GM19395 (cell line): ENCODE measurements at regions not wholly inside any gene's neighbourhood (a gene's known extent, or its start where the extent isn't known, plus 50 kb on each side); places are given as distances from the start of the nearest gene placed in this dataset.
"Not testable (repeated sequence)": the region's sequence is repeated elsewhere in the genome, so short reads cannot be mapped to it uniquely, and the experiment has no call there.

Experiments
- ATAC-seq: cut with Tn5 transposase; IDR thresholded peaks from one replicate; pipeline ENCODE4 v1.9.1; 2021; ENCODE audit warnings: mild to moderate bottlenecking, moderate library complexity; ENCODE audit not compliant: unreplicated experiment

- ATAC-seq, result no peak
These were observed 838.2 kb upstream of the B3GALT2 start for GRCh38 chr1:194024659-194025058.

- ATAC-seq, result no peak
These were observed 827.6 kb upstream of the B3GALT2 start for GRCh38 chr1:194014014-194014413.

GRCh38 chr1:194013561-194013960 lies 827.1 kb upstream of the B3GALT2 start:
- ATAC-seq, result no peak

DNA sequence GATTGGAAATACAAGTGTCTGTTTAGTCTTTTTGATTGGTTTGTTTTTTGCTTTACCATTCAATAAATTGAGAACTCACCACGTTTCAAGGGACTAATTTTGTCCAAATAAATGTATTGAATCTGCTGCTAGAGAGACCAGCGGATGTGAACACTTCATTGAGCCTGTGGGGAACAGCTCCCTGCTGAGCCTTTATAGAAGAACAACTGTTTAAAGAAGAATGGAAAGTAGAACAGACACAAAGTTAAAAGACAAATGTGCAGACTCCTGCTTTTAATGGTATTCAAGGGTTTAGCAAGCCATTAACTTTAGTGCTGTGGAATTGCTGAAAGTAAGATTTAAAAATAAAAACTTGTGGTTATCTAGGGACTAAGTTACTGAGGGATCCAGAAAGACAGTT lies 817.7 kb upstream of the B3GALT2 start:
- ATAC-seq, result no peak

GRCh38 chr1:194001726-194002350 lies 815.4 kb upstream of the B3GALT2 start:
- ATAC-seq, result not testable (repeated sequence)

DNA sequence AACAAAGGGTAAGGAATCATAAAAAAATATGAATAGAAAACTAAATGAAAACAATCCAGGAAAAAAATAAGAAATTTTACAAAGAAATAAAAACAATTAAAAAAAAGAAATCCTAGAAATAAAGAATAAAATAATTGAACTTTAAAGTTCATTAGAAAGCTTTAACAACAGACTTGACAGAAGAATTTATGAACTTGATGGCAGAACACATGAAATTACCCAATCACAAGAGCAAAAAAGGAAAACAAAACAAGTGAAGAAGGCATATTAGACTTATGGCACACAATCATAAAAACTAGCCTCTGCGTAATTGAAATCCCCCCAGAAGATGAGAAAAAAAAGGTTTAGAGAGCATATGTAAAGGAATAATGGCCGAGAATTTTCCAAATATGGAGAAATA lies 802.5 kb upstream of the B3GALT2 start:
- no peak for ATAC-seq

GRCh38 chr1:193979219-193979618 lies 792.8 kb upstream of the B3GALT2 start:
- ATAC-seq, result no peak

GRCh38 chr1:193974286-193974798 lies 787.9 kb upstream of the B3GALT2 start:
- ATAC-seq, result no peak

- no peak for ATAC-seq
These were observed 787.0 kb upstream of the B3GALT2 start for GRCh38 chr1:193973428-193973827.

DNA sequence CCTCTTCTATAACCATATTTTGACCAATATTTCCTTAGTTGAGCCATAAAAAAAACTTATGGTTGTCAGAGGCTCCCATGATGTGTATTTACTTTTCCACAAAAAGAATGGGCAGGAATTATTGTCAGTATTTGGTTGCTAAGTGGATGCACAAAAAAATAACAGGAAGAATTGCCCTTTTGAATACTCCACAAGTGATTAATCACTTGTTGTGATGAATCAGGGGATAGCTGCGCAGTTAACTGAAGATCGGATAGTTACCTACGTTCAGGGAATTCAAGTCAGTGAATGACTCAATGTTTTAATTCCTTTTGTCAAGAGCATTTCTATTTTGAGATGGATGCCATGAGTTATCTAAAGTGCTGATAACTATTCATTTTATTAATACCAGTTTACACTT lies 785.2 kb upstream of the B3GALT2 start:
- ATAC-seq, result no peak

DNA sequence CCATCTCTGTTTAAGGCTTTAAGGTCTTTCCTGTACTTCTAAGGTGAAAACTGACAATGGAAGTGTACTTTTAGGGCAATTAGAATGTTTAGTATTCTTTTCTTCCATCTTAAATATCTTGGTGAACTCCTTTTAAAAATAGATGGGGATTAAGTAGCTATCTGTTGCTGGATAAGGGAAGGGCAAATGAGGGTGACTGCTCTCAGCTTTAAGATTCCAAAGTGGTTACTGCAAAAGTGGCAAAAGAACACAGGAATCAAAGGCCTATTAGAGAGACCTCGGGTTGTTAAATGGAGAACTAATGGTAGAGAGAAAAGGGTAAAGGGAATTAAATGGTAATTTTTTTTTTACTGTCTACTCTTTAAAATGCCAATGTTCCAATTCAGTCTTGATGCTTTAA lies 774.1 kb upstream of the B3GALT2 start:
- ATAC-seq, result no peak

- no peak for ATAC-seq
These were observed 773.6 kb upstream of the B3GALT2 start for GRCh38 chr1:193960040-193960439.

DNA sequence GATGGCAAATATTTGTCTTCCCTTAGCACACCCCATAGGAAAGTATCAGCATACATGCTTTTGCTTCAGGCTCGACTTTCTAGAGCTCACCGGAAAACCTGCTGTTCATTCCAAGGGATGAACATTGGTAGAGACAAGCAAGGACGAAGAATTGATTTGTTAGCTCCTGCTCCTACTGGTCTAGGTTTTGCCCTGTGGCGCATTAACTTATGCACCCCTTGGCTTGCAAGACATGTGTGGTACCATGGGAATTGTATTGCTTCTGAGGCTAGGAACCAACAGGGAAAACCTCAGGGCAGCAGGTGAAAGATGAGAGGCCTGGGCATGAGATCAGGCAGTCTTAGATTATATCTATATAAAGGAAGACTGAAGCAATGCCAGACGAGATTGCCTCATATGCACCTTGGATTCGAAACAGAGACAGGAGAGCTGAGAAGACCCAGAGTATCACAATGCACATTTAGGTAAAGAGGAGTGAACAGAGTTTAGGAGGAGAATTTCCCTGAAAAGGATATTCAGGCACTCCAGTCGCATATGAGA lies 771.2 kb upstream of the B3GALT2 start:
- no peak for ATAC-seq

- no peak for ATAC-seq
These were observed 766.5 kb upstream of the B3GALT2 start for GRCh38 chr1:193952778-193953374.

DNA sequence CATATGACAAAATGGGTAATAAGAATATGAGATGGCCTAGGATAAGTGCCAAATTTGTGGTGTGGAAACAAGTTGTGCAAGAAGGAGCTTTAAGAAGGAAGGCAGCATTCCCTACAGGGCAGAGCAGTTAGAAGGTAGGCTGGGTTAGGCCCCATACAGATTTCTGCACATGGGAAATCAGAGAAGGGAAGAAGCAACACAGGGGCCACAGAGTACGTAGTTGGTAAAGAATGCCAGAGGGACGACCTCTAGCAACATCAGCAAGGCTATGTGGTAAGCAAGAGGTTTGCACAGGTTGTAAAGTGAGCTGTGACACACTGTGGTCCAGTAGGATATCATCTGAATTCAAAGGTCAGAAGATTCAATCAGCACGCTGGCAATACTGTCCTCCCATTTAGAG lies 765.6 kb upstream of the B3GALT2 start:
- ATAC-seq, result no peak

DNA sequence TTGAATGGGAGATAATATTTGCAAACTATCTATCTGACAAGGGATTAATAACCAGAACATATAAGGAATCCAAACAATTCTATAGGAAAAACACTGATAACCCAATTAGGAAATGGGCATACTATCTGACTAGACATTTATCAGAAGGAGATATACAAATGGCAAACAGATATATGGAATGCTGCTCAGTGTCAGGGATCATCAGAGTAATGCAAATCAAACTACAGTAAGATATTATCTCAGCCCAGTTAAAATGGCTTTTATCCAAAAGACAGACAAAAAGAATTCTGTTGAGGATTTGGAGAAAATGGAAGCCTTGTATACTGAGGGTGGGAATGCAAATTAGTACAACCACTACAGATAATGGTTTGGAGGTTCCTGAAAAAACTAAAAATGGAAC lies 758.0 kb upstream of the B3GALT2 start:
- ATAC-seq, result no peak

GRCh38 chr1:193940176-193940575 lies 753.8 kb upstream of the B3GALT2 start:
- ATAC-seq, result no peak

GRCh38 chr1:193939585-193939984 lies 753.2 kb upstream of the B3GALT2 start:
- no peak for ATAC-seq

DNA sequence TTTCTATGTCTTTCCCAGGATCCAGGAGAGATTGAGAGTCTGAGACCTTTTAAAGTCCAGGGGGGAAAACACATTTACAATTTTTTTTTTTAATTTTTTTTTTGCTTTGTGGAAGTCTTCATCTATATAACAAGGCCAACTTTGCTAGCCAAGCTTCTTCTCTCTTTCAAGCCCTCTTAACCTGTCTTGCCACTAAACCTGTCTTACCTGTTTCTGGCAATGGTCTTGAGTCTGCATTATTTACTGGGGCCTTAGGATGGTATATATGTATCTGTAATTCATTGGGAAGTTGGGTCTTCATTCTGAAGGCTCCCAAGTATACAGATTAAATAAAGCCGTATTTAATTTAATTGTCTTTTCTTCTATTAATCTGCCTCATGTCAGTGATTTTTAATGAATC lies 750.9 kb upstream of the B3GALT2 start:
- ATAC-seq, result no peak

GRCh38 chr1:193932979-193933378 lies 746.6 kb upstream of the B3GALT2 start:
- no peak for ATAC-seq

GRCh38 chr1:193931356-193931755 lies 744.9 kb upstream of the B3GALT2 start:
- no peak for ATAC-seq

- no peak for ATAC-seq
These were observed 743.1 kb upstream of the B3GALT2 start for GRCh38 chr1:193929374-193930033.
